ENCODE measurements at regions not wholly inside any gene's neighbourhood (a gene's known extent, or its start where the extent isn't known, plus 50 kb on each side); places are given as distances from the start of the nearest gene placed in this dataset.

DNA sequence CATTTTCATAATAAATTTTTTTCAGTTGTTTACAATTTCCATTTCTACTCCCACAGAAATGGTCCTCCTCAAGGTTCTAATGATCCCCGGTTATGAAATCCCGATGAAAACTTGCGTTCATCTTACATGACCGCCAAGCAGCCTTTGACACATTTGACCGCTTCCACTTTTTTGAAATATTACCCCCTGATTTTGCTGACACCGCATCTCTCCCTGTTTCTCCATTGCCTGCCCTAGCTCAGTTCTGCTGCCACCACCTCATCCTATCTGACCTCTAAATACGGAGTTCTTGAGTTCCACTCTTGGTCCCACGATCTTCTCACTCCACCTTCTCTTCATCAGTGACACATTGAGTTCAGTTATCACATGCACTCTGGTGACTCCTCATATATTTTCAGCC, 74.1 kb downstream of the SLC35B3 start:
- H3K27ac ChIP-seq (replicated peaks): no peak overlapping the region
- H3K27me3 ChIP-seq (ENCODE audit: insufficient read depth, poor library complexity, severe bottlenecking): peaks cover 3% of the 10 kb centered on the region
- no peak overlapping the region for H3K4me3 ChIP-seq (replicated peaks; ENCODE audit: insufficient read depth, low read length)
- DNase-seq (ENCODE audit: low read depth in 1 of 2, low spot score in 1 of 2): no peak
- no peak for TF ChIP-seq SPI1 (IDR thresholded peaks at IDR 0.05; ENCODE audit: borderline replicate concordance, low read depth)
- no peak for TF ChIP-seq GABPA (IDR thresholded peaks at IDR 0.05; ENCODE audit: low read depth)
- no peak for TF ChIP-seq POLR2AphosphoS5 (IDR thresholded peaks at IDR 0.05; ENCODE audit: low read depth)
- TF ChIP-seq, protein P1, sequence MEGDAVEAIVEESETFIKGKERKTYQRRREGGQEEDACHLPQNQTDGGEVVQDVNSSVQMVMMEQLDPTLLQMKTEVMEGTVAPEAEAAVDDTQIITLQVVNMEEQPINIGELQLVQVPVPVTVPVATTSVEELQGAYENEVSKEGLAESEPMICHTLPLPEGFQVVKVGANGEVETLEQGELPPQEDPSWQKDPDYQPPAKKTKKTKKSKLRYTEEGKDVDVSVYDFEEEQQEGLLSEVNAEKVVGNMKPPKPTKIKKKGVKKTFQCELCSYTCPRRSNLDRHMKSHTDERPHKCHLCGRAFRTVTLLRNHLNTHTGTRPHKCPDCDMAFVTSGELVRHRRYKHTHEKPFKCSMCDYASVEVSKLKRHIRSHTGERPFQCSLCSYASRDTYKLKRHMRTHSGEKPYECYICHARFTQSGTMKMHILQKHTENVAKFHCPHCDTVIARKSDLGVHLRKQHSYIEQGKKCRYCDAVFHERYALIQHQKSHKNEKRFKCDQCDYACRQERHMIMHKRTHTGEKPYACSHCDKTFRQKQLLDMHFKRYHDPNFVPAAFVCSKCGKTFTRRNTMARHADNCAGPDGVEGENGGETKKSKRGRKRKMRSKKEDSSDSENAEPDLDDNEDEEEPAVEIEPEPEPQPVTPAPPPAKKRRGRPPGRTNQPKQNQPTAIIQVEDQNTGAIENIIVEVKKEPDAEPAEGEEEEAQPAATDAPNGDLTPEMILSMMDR (IDR thresholded peaks at IDR 0.05; ENCODE audit: insufficient read depth, low read length): no peak
- TF ChIP-seq, protein P2, sequence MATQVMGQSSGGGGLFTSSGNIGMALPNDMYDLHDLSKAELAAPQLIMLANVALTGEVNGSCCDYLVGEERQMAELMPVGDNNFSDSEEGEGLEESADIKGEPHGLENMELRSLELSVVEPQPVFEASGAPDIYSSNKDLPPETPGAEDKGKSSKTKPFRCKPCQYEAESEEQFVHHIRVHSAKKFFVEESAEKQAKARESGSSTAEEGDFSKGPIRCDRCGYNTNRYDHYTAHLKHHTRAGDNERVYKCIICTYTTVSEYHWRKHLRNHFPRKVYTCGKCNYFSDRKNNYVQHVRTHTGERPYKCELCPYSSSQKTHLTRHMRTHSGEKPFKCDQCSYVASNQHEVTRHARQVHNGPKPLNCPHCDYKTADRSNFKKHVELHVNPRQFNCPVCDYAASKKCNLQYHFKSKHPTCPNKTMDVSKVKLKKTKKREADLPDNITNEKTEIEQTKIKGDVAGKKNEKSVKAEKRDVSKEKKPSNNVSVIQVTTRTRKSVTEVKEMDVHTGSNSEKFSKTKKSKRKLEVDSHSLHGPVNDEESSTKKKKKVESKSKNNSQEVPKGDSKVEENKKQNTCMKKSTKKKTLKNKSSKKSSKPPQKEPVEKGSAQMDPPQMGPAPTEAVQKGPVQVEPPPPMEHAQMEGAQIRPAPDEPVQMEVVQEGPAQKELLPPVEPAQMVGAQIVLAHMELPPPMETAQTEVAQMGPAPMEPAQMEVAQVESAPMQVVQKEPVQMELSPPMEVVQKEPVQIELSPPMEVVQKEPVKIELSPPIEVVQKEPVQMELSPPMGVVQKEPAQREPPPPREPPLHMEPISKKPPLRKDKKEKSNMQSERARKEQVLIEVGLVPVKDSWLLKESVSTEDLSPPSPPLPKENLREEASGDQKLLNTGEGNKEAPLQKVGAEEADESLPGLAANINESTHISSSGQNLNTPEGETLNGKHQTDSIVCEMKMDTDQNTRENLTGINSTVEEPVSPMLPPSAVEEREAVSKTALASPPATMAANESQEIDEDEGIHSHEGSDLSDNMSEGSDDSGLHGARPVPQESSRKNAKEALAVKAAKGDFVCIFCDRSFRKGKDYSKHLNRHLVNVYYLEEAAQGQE (IDR thresholded peaks at IDR 0.05; ENCODE audit: insufficient replicate concordance, low read depth): no peak

DNA sequence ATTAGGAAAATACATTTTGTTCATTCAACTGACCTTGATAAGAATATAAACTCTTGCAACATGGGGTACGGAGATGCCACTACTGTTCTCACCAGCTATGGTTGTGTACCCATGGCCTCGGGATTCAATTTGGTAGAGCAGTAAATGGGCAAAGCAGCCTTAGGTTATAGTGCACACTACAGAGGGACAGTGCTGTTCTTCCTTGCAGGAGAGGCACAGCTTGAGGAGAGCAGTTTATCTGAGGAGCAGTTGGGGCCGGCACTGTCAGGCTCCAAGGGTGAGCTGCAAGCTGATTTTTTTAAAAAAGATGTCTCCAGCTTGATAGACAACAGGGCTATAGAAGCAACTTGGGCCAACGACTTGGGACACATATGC, 82.4 kb downstream of the SLC35B3 start:
- no peak for DNase-seq (ENCODE audit: low read depth in 1 of 2, low spot score in 1 of 2)
- H3K4me3 ChIP-seq (replicated peaks; ENCODE audit: insufficient read depth, low read length): no peak overlapping the region
- TF ChIP-seq, protein P1 (IDR thresholded peaks at IDR 0.05; ENCODE audit: insufficient read depth, low read length): no peak
- H3K27me3 ChIP-seq (ENCODE audit: insufficient read depth, poor library complexity, severe bottlenecking): no peaks in the 10 kb centered on the region
- H3K27ac ChIP-seq (replicated peaks): no peak overlapping the region

DNA sequence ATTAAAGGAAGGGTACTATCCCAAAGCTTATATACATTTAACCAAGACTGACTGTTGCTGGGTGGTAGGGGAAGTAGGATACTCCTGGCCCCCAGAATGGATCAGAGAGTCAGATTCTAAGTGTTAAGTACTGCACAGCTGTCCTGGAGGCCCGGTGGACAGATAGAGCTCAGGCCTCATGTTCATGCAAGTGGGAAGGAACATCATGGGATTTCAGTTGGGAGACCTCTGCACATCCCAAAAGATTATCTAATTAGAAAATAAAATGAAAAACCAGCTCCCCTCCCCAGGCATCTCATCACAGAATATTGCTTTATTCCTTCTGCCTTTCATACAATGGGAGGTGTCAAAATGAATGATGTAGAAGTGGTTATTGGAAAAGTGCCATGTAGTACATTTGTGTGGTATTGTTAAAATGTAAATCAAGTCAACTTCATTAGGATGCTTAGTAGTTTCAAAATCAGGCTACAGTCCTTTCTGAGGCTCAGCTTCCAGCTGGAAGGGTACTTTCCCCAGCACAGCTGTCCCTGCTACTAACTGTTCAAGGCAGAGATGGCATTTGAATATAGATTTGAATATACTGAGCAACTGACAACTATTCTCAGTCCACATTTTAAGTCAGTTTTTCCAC, 82.9 kb downstream of the SLC35B3 start:
- Histone ChIP-seq H3K27me3 (ENCODE audit: insufficient read depth, poor library complexity, severe bottlenecking) (no peaks in the 10 kb centered on the region), H3K4me3 (replicated peaks; ENCODE audit: insufficient read depth, low read length) (no peak overlapping the region), H3K27ac (replicated peaks) (no peak overlapping the region)
- DNase-seq (ENCODE audit: low read depth in 1 of 2, low spot score in 1 of 2): no peak
- TF ChIP-seq, protein P2 (IDR thresholded peaks at IDR 0.05; ENCODE audit: insufficient replicate concordance, low read depth): no peak
- TF ChIP-seq SPI1 (IDR thresholded peaks at IDR 0.05; ENCODE audit: borderline replicate concordance, low read depth): no peak
- TF ChIP-seq, protein P1 (IDR thresholded peaks at IDR 0.05; ENCODE audit: insufficient read depth, low read length): no peak

DNA sequence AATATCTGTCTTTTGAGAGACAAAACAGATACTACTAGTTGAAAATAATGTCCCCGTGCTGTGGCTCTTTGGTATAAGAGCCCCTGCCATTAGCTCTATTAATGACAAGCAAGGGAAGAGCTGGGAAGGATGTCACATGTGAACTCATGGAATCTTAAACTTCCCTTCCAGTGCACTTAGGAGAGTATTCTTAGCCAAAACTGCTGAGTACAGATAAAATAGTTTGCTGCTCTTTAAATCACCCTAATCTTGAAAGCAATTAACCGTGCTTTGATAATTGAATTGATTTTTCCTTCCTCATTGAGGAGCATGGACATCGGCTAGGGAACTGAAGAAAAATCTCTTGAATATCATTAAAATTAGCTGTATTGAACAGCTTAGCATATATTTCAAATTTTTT, 91.7 kb downstream of the SLC35B3 start:
- DNase-seq (ENCODE audit: low read depth in 1 of 2, low spot score in 1 of 2): no peak
- Histone ChIP-seq H3K27ac (replicated peaks) (no peak overlapping the region), H3K27me3 (ENCODE audit: insufficient read depth, poor library complexity, severe bottlenecking) (peaks cover 2% of the 10 kb centered on the region), H3K4me3 (replicated peaks; ENCODE audit: insufficient read depth, low read length) (no peak overlapping the region)
- TF ChIP-seq, protein P1 (IDR thresholded peaks at IDR 0.05; ENCODE audit: insufficient read depth, low read length): no peak
- no peak for TF ChIP-seq SPI1 (IDR thresholded peaks at IDR 0.05; ENCODE audit: borderline replicate concordance, low read depth)
- TF ChIP-seq POLR2AphosphoS5 (IDR thresholded peaks at IDR 0.05; ENCODE audit: low read depth): no peak
- TF ChIP-seq, protein P2 (IDR thresholded peaks at IDR 0.05; ENCODE audit: insufficient replicate concordance, low read depth): no peak
- no peak for TF ChIP-seq GABPA (IDR thresholded peaks at IDR 0.05; ENCODE audit: low read depth)

Measured in HL-60 (cell line).